ENCODE measurements at regions not wholly inside any gene's neighbourhood (a gene's known extent, or its start where the extent isn't known, plus 50 kb on each side); places are given as distances from the start of the nearest gene placed in this dataset.
"Not testable (repeated sequence)": the region's sequence is repeated elsewhere in the genome, so short reads cannot be mapped to it uniquely, and the experiment has no call there.

- DNase-seq = no peak
These were observed 54.5 kb upstream of the PRKD1 start for GRCh38 chr14:29982171-29982570.

- DNase-seq = no peak
These were observed 55.3 kb upstream of the PRKD1 start for GRCh38 chr14:29982993-29983392.

GRCh38 chr14:29990344-29990857 lies 62.8 kb upstream of the PRKD1 start:
- not testable (repeated sequence) for DNase-seq

GRCh38 chr14:29990993-29991392 lies 63.3 kb upstream of the PRKD1 start:
- no peak for DNase-seq

GRCh38 chr14:29993143-29993542 lies 65.5 kb upstream of the PRKD1 start:
- no peak for DNase-seq

GRCh38 chr14:29999013-29999539 lies 71.4 kb upstream of the PRKD1 start:
- DNase-seq = no peak

- no peak for DNase-seq
These were observed 75.2 kb upstream of the PRKD1 start for GRCh38 chr14:30002859-30003258.

- DNase-seq = no peak
These were observed 77.6 kb upstream of the PRKD1 start for GRCh38 chr14:30005114-30005808.

- no peak for DNase-seq
These were observed 79.0 kb upstream of the PRKD1 start for GRCh38 chr14:30006695-30007094.

GRCh38 chr14:30015489-30015888 lies 87.8 kb upstream of the PRKD1 start:
- no peak for DNase-seq

GRCh38 chr14:30016002-30016401 lies 88.4 kb upstream of the PRKD1 start:
- DNase-seq = no peak

GRCh38 chr14:30017370-30017993 lies 89.8 kb upstream of the PRKD1 start:
- DNase-seq = no peak

- DNase-seq = no peak
These were observed 92.6 kb upstream of the PRKD1 start for GRCh38 chr14:30020271-30020670.

- no peak for DNase-seq
These were observed 93.0 kb upstream of the PRKD1 start for GRCh38 chr14:30020687-30021086.

- not testable (repeated sequence) for DNase-seq
These were observed 95.7 kb upstream of the PRKD1 start for GRCh38 chr14:30023350-30023749.

- DNase-seq = no peak
These were observed 106.5 kb upstream of the PRKD1 start for GRCh38 chr14:30034152-30034551.

GRCh38 chr14:30035361-30035760 lies 107.7 kb upstream of the PRKD1 start:
- DNase-seq = no peak

GRCh38 chr14:30045720-30046119 lies 118.1 kb upstream of the PRKD1 start:
- no peak for DNase-seq

- DNase-seq = no peak
These were observed 125.5 kb upstream of the PRKD1 start for GRCh38 chr14:30053103-30053502.

GRCh38 chr14:30054201-30054600 lies 126.6 kb upstream of the PRKD1 start:
- no peak for DNase-seq

- DNase-seq = no peak
These were observed 130.8 kb upstream of the PRKD1 start for GRCh38 chr14:30058401-30058800.

- DNase-seq = no peak
These were observed 136.1 kb upstream of the PRKD1 start for GRCh38 chr14:30063746-30064145.

GRCh38 chr14:30064454-30064853 lies 136.8 kb upstream of the PRKD1 start:
- DNase-seq = no peak

GRCh38 chr14:30069536-30069935 lies 141.9 kb upstream of the PRKD1 start:
- DNase-seq = no peak

Data from CD4-positive, alpha-beta T cell treated with Interleukin-21 for 1 hour (primary cell).